ENCODE measurements at regions not wholly inside any gene's neighbourhood (a gene's known extent, or its start where the extent isn't known, plus 50 kb on each side); places are given as distances from the start of the nearest gene placed in this dataset.

DNA sequence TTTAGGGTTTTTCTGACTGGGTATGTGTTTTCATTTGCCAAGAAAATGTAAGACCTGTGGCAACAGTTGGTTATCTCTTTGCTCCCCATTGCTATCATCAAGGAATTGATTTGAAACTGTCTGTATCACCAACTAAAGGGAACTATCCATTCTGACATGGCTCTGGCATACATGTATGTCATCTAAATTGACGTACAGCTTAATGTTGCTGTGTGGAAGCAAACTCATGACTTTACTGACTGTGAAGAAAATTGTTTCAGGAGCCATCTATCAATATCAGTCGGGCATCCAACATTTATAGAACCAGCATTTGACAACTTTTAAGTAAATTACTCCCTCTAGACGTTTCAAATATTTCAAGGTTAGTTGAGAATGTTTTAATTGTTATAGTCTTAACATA lies 555.8 kb upstream of the EPHA7 start:
- TF ChIP-seq, protein P1, sequence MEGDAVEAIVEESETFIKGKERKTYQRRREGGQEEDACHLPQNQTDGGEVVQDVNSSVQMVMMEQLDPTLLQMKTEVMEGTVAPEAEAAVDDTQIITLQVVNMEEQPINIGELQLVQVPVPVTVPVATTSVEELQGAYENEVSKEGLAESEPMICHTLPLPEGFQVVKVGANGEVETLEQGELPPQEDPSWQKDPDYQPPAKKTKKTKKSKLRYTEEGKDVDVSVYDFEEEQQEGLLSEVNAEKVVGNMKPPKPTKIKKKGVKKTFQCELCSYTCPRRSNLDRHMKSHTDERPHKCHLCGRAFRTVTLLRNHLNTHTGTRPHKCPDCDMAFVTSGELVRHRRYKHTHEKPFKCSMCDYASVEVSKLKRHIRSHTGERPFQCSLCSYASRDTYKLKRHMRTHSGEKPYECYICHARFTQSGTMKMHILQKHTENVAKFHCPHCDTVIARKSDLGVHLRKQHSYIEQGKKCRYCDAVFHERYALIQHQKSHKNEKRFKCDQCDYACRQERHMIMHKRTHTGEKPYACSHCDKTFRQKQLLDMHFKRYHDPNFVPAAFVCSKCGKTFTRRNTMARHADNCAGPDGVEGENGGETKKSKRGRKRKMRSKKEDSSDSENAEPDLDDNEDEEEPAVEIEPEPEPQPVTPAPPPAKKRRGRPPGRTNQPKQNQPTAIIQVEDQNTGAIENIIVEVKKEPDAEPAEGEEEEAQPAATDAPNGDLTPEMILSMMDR (IDR thresholded peaks at IDR 0.05), result no peak
- H3K27ac ChIP-seq, result no peak overlapping the region
- ATAC-seq (no peak), DNase-seq (no peak)
- H3K27me3 ChIP-seq (ENCODE audit: low read depth), result no peaks in the 10 kb centered on the region
- H3K9me3 ChIP-seq, result no peaks in the 10 kb centered on the region
- no peaks in the 10 kb centered on the region for H3K36me3 ChIP-seq
- H3K4me3 ChIP-seq, result no peak overlapping the region
- no peaks in the 10 kb centered on the region for H3K4me1 ChIP-seq
- intact Hi-C loops (cut with DNase I), result no loop called here

DNA sequence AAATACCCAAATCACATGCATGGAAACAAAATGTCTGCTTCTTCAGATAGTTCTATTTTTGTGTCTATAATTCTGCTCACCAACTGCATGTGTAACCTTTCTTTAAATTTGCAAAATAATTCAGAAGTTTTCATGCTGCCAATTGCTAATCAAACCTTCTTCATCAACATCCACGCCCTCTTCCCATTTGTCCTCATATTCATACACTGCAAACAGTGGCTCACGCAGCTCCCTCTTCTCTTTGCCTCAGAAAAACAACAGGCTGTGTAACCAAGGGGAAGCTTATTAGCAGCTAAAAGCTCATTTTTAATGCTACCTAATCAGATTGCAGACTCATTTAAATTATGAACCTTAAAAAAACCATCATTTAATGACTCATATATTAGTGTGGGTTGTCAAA lies 555.0 kb upstream of the EPHA7 start:
- H3K4me1 ChIP-seq, result no peaks in the 10 kb centered on the region
- no peak for DNase-seq
- TF ChIP-seq, protein P1 (IDR thresholded peaks at IDR 0.05), result no peak
- no peak for ATAC-seq
- H3K27ac ChIP-seq, result no peak overlapping the region
- H3K36me3 ChIP-seq, result no peaks in the 10 kb centered on the region
- intact Hi-C loops (cut with DNase I), result no loop called here
- H3K4me3 ChIP-seq, result no peak overlapping the region
- no peaks in the 10 kb centered on the region for H3K9me3 ChIP-seq
- no peaks in the 10 kb centered on the region for H3K27me3 ChIP-seq (ENCODE audit: low read depth)

GRCh38 chr6:93972791-93973190 lies 553.4 kb upstream of the EPHA7 start:
- intact Hi-C loops (cut with DNase I), result no loop called here
- TF ChIP-seq, protein P1 (IDR thresholded peaks at IDR 0.05), result no peak
- no peaks in the 10 kb centered on the region for H3K9me3 ChIP-seq
- no peaks in the 10 kb centered on the region for H3K4me1 ChIP-seq
- no peak overlapping the region for H3K4me3 ChIP-seq
- H3K27ac ChIP-seq, result no peak overlapping the region
- no peak for DNase-seq
- ATAC-seq, result no peak
- no peaks in the 10 kb centered on the region for H3K27me3 ChIP-seq (ENCODE audit: low read depth)
- no peaks in the 10 kb centered on the region for H3K36me3 ChIP-seq

GRCh38 chr6:93970684-93971083 lies 551.3 kb upstream of the EPHA7 start:
- Histone ChIP-seq H3K4me3 (no peak overlapping the region), H3K36me3 (no peaks in the 10 kb centered on the region), H3K9me3 (no peaks in the 10 kb centered on the region), H3K27me3 (ENCODE audit: low read depth) (no peaks in the 10 kb centered on the region), H3K27ac (no peak overlapping the region), H3K4me1 (no peaks in the 10 kb centered on the region)
- TF ChIP-seq, protein P1 (IDR thresholded peaks at IDR 0.05), result no peak
- no peak for DNase-seq
- intact Hi-C loops (cut with DNase I), result no loop called here
- no peak for ATAC-seq

- H3K36me3 ChIP-seq, result no peaks in the 10 kb centered on the region
- no peaks in the 10 kb centered on the region for H3K9me3 ChIP-seq
- DNase-seq, result no peak
- no peak overlapping the region for H3K27ac ChIP-seq
- no peaks in the 10 kb centered on the region for H3K4me1 ChIP-seq
- no peaks in the 10 kb centered on the region for H3K27me3 ChIP-seq (ENCODE audit: low read depth)
- intact Hi-C loops (cut with DNase I), result no loop called here
- TF ChIP-seq, protein P1 (IDR thresholded peaks at IDR 0.05), result no peak
- ATAC-seq, result no peak
- no peak overlapping the region for H3K4me3 ChIP-seq
Measured at GRCh38 chr6:93968126-93968525, 548.8 kb upstream of the EPHA7 start.

DNA sequence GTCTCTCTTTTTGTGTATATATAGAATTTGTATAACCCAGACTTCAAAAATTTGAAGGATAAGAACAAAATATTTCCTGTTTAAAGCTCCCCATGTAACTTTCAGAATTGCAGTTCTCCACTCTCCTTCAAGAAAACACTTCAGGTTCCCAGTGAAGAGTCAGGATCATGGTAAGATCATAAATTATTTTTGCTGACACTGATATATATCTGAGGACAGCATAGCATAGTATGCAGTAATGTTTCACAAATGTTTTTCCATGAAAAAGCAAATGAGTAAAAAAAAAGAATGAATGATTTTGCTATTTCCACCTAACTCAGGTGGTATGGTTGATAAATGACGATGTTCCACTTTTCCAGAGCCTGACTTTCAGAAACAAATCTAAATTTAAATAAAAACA lies 545.6 kb upstream of the EPHA7 start:
- intact Hi-C loops (cut with DNase I), result no loop called here
- TF ChIP-seq, protein P1 (IDR thresholded peaks at IDR 0.05), result no peak
- ATAC-seq (no peak), DNase-seq (no peak)
- Histone ChIP-seq H3K27me3 (ENCODE audit: low read depth) (no peaks in the 10 kb centered on the region), H3K27ac (no peak overlapping the region), H3K36me3 (no peaks in the 10 kb centered on the region), H3K4me3 (no peak overlapping the region), H3K9me3 (no peaks in the 10 kb centered on the region), H3K4me1 (no peaks in the 10 kb centered on the region)
